ENCODE measurements at regions not wholly inside any gene's neighbourhood (a gene's known extent, or its start where the extent isn't known, plus 50 kb on each side); places are given as distances from the start of the nearest gene placed in this dataset.

DNA sequence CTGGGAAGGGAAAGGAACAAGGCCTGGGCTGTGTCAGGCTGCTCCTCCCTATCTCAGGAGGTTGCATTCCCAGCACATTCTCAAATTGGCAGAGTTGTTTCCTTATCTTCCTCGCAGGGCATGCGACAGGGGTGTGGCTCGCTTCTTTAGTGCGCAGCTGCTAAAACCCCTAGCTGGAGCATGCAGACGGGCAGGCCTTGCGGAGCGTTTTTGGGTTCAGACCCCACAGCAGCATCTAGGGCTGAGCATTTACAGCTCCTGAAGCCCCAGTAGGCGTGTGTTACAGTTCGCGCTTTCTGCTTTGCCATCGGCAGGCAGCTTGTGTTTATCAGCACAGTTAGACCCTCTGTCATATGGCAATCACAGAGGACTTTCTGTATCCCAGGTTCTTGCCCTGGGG lies 392.4 kb downstream of the TECRL start:
- DNase-seq (ENCODE audit: low spot score), result no peak
- Histone ChIP-seq H3K9me3 (ENCODE audit: low read depth) (no peaks in the 10 kb centered on the region), H3K79me2 (no peaks in the 10 kb centered on the region), H3K9me2 (replicated peaks; ENCODE audit: insufficient read depth) (no peaks in the 10 kb centered on the region), H3K4me2 (no peak overlapping the region), H3K27me3 (no peaks in the 10 kb centered on the region), H3K4me1 (ENCODE audit: insufficient read depth) (no peaks in the 10 kb centered on the region), H3K4me3 (no peak overlapping the region), H3K27ac (no peak overlapping the region), H2AFZ (no peak overlapping the region), H3K36me3 (replicated peaks; ENCODE audit: insufficient read depth, low read depth) (no peaks in the 10 kb centered on the region), H4K20me1 (ENCODE audit: insufficient read depth, poor library complexity, severe bottlenecking) (no peaks in the 10 kb centered on the region)
- 87% methylated on average over 11 of the region's 11 CpGs for WGBS (ENCODE audit: low lambda C conversion rate, missing lambda C conversion rate)
- TF ChIP-seq EZH2 (IDR thresholded peaks at IDR 0.05; ENCODE audit: borderline replicate concordance) (no peak), CTCF (IDR thresholded peaks at IDR 0.05; ENCODE audit: poor library complexity) (no peak), EZH2phosphoT487 (IDR thresholded peaks at IDR 0.05; ENCODE audit: low read depth, severe bottlenecking, unreplicated experiment) (no peak)

DNA sequence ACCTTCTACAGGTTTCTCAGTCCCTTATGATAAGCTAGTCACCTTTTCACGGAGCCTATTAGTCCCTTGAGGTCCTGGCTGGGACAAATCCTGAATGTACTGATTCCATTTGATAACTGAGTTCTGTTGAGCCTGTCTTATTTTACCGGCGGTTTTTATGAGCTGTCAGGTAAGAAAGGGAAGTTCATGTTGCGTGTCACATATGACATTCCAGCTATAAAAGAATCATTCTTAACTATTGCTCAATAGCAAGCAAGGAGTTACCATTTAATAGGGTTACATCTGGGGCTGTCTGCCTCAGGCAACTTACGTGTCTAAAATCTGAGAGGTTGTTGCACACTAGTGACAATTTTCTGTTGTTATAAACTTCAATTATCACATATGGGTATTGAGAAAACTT lies 394.6 kb downstream of the TECRL start:
- Histone ChIP-seq H4K20me1 (ENCODE audit: insufficient read depth, poor library complexity, severe bottlenecking) (no peaks in the 10 kb centered on the region), H3K27me3 (no peaks in the 10 kb centered on the region), H3K4me1 (ENCODE audit: insufficient read depth) (no peaks in the 10 kb centered on the region), H2AFZ (no peak overlapping the region), H3K79me2 (no peaks in the 10 kb centered on the region), H3K4me2 (no peak overlapping the region), H3K9me3 (ENCODE audit: low read depth) (no peaks in the 10 kb centered on the region), H3K27ac (no peak overlapping the region), H3K36me3 (replicated peaks; ENCODE audit: insufficient read depth, low read depth) (no peaks in the 10 kb centered on the region), H3K9me2 (replicated peaks; ENCODE audit: insufficient read depth) (no peaks in the 10 kb centered on the region), H3K4me3 (no peak overlapping the region)
- WGBS (ENCODE audit: low lambda C conversion rate, missing lambda C conversion rate), result 51% methylated on average over 5 of the region's 5 CpGs
- TF ChIP-seq EZH2phosphoT487 (IDR thresholded peaks at IDR 0.05; ENCODE audit: low read depth, severe bottlenecking, unreplicated experiment) (no peak), EZH2 (IDR thresholded peaks at IDR 0.05; ENCODE audit: borderline replicate concordance) (no peak), CTCF (IDR thresholded peaks at IDR 0.05; ENCODE audit: poor library complexity) (no peak)
- DNase-seq (ENCODE audit: low spot score), result no peak

GRCh38 chr4:64001229-64001898 lies 407.9 kb downstream of the TECRL start:
- Histone ChIP-seq H3K4me2 (no peak overlapping the region), H3K27ac (no peak overlapping the region), H3K27me3 (no peaks in the 10 kb centered on the region), H3K79me2 (no peaks in the 10 kb centered on the region), H3K9me2 (replicated peaks; ENCODE audit: insufficient read depth) (no peaks in the 10 kb centered on the region), H3K36me3 (replicated peaks; ENCODE audit: insufficient read depth, low read depth) (no peaks in the 10 kb centered on the region), H3K4me3 (no peak overlapping the region), H3K9me3 (ENCODE audit: low read depth) (no peaks in the 10 kb centered on the region), H2AFZ (no peak overlapping the region), H4K20me1 (ENCODE audit: insufficient read depth, poor library complexity, severe bottlenecking) (no peaks in the 10 kb centered on the region), H3K4me1 (ENCODE audit: insufficient read depth) (no peaks in the 10 kb centered on the region)
- WGBS (ENCODE audit: low lambda C conversion rate, missing lambda C conversion rate), result 89% methylated on average over 5 of the region's 5 CpGs
- DNase-seq (ENCODE audit: low spot score), result no peak
- TF ChIP-seq EZH2phosphoT487 (IDR thresholded peaks at IDR 0.05; ENCODE audit: low read depth, severe bottlenecking, unreplicated experiment) (no peak), EZH2 (IDR thresholded peaks at IDR 0.05; ENCODE audit: borderline replicate concordance) (no peak), CTCF (IDR thresholded peaks at IDR 0.05; ENCODE audit: poor library complexity) (no peak)

DNA sequence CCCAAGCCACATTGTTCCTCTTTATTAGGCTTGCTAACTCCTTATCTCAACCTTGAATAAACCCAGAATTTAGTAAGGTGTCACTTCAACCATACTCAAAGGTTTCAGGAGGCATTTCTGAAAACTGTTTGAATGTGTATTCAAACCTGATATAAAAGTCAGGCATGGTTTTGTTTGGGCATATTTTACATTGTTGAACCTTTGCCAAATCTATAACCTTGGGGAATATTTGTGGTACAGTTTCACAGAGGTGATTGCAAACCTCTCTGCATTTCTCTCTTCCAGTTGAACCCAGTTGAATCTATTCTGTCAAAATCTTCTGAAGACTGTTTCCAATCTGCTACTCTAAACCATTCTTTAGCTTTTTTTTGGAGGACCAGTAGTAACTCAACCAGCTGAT lies 409.0 kb downstream of the TECRL start:
- Histone ChIP-seq H3K36me3 (replicated peaks; ENCODE audit: insufficient read depth, low read depth) (no peaks in the 10 kb centered on the region), H3K4me3 (no peak overlapping the region), H3K27me3 (no peaks in the 10 kb centered on the region), H3K27ac (no peak overlapping the region), H4K20me1 (ENCODE audit: insufficient read depth, poor library complexity, severe bottlenecking) (no peaks in the 10 kb centered on the region), H3K79me2 (no peaks in the 10 kb centered on the region), H3K9me2 (replicated peaks; ENCODE audit: insufficient read depth) (no peaks in the 10 kb centered on the region), H2AFZ (no peak overlapping the region), H3K4me1 (ENCODE audit: insufficient read depth) (no peaks in the 10 kb centered on the region), H3K4me2 (no peak overlapping the region), H3K9me3 (ENCODE audit: low read depth) (no peaks in the 10 kb centered on the region)
- TF ChIP-seq CTCF (IDR thresholded peaks at IDR 0.05; ENCODE audit: poor library complexity) (no peak), EZH2phosphoT487 (IDR thresholded peaks at IDR 0.05; ENCODE audit: low read depth, severe bottlenecking, unreplicated experiment) (no peak), EZH2 (IDR thresholded peaks at IDR 0.05; ENCODE audit: borderline replicate concordance) (no peak)
- no peak for DNase-seq (ENCODE audit: low spot score)
